Stimulated activated CD8-positive, alpha-beta memory T cell treated with anti-CD3 and anti-CD28 coated beads, Interleukin-4, amount 100 ng/mL, for 4 hours (primary cell): ENCODE measurements at regions not wholly inside any gene's neighbourhood (a gene's known extent, or its start where the extent isn't known, plus 50 kb on each side); places are given as distances from the start of the nearest gene placed in this dataset.

Experiments used
- DNase-seq, 2 donors: peaks; one replicate each; pipeline ENCODE4 v3.0.0-alpha.2; 2020; ENCODE audit warnings: low read depth in 2 of 2, low spot score in 1 of 2

DNA sequence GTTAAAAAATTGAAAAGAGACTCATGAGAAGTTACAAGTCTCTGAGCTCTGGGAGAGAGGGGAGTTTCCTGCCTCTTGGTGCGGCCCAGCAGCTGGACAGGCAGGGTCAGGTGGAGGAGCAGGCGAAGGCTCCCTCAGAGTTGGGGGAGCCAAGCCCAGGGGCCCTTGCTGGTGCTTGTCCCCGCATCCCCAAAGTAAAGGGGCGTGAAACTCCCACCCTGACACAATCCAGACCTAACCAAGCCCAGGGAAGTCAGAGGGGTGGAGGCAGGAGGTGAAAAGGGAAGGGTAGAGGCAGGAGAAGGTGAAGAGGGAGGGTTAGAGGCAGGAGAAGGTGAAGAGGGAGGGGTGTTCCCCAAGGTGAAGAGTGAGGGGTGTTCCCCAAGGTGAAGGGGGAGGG is 322.8 kb downstream of the GLRX3 start:
- no peak for DNase-seq

DNA sequence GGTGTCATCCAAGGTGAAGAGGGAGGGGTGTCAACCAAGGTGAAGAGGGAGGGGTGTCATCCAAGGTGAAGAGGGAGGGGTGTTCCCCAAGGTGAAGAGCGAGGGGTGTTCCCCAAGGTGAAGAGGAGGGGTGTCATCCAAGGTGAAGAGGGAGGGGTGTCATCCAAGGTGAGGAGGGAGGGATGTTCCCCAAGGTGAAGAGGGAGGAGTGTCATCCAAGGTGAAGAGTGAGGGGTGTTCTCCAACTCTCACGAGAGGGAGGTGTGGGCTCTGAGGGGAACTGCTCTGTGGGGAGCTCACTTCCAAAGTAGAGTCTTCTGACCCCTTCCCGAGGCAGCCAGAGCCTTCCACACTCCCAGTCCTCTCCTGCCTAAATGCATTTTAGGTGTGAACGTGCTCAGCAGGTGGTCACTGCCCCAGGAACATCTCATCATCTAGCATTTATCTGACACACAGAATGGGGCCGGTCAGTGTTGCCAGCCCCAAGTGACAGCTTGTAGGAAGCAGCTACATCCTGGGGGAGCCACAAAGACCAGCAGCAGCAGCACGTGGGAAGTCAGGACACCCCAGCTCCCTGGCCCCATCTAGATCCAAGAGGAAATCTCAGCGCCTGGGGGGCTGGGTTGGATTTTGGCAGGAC is 323.8 kb downstream of the GLRX3 start:
- no peak for DNase-seq

DNA sequence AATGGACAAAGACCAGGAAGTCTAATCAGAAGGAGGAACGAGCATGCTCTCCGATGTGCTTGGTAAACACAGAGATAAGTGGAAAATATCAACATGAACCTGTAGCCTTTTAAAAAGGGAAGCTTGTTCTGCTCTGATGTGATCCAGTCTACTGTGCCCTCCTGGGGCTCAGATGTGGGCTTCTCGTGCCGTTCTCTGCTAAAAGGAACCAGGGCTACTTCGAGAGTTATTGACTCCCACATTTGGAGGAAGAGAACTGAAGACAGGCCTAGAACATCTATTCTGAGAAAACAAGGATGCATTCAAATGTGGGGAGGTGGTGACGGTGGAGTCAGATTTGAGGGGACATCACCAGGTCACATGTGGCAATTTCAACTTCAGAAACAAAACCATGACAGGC is 325.4 kb downstream of the GLRX3 start:
- DNase-seq: no peak

DNA sequence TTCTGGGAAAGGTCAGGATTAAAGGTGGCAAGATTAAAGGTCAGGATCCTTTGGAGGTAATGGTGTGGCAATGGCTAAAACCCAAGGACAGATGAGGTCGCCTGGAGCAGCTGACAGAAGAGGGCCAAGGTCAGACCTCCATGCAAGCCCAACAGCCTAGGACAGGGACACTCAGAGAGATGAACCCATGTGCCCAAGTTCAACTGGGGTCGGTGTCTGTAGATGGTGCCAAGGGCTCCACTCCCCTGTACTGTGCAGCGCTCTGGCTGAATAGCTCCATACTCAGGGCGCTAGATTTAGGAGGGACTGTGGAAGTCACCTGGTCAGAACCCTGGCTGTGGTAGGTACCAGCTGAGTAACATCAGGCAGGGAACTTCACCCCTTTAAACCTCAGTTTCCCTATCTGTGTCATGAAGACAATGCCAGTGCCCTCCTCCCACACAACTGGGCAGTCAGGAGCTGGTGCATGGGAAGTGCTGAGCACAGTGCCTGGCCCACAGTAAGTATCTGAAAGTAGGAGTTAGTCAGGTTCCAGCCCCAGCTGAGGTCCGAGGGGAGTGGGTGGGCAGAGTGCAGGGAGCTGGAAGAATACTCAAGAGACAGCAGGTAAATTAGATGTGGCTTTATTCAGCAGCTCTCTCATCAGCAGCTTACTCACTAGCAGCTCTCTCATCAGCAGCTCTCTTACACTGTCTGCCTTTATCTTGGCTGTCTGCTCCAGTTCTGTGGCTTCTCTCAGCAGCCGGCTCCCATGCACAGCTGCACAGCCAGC is 327.1 kb downstream of the GLRX3 start:
- DNase-seq: no peak

DNA sequence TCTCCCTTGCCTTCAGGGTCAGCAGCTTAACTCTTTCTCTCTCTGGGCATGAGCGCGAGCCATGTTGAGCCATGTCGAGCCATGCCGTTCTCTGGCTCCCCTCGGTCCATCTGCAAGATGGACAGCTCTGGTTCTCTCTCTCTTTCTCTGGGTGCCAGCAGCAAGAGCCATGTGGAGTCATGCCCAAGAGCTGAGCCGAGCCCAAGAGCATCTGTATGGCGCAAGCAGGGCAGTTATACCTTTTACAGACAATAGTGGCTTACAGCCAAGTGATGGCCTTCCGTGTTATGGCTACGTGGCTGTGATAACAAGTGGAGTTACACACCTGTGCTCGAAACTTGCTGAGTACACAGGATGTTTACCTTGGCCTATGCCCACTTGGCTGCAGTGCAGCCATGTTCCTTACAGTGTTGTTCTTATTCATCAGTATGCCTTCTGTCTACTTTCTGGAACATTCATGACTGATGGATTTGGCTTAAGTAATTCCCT is 327.7 kb downstream of the GLRX3 start:
- no peak for DNase-seq

DNA sequence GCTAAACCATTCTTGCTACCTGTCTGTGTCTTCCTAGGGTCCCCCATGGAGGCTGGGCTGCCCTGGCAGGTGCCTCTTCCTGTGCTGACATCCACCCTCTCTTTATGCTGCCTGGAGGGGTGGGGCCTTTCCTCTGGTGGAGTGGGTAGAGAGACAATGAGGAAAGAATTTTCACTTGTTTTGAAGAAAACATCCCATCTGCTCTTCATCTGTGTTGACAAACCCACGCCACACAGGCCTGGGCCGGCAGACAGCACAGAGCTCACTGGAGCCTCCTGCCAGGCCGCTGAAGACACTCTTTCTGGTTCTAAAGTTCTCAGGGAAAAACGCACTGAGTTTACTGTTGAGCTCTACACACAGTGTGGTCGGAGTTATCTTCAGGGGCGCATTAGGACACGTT is 328.2 kb downstream of the GLRX3 start:
- DNase-seq: no peak

DNA sequence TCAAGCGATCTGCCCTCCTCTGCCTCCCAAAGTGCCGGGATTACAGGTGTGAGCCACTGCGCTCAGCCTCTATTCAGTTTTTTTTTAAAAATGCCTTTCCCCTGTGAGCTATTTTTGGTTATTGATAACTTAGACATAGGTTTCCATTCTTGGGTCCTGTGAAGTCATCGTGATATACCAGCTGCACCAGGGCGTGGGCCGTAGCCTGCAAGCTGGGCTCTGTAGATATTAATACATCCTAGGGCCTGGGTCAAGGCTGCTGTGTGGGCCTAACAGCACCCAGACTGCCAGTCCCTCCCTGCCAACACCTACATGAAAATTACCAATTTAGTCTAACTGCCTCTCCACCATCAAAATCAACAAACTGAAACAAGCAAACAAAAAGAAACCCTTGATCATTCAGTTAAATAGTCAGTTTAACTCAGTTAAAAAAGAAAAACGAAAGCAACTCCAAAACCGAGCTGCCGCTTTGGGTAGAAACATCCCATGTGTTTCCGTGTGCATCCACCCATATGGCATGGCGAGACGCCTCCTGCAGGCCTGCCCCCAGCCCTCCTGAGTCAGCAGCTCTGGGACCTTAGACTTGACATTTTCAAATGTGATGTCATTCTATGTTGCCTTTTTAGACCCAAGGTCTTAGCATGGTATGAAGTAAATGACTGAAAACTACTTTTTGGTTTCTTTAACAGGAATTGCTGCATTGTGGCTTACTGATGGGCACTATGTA is 330.2 kb downstream of the GLRX3 start:
- DNase-seq: no peak

DNA sequence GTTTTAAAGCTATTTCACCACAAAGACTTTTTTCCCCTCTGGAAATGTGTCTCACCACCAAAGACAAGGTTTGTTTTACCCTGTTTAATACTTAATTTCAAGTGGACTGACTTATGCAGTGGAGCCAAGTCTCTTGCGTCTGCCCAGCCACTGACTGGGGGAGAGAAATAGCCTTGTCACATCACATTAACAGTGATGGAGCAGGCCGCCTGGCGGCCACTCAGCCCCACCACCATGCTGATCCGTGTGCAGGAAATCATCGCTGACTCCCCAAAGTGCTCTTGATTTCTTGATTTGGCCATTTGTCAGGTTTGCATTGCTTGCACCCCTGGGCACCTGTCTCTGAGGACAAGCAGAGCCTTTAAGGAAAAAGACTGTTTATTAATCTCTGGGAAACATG is 334.1 kb downstream of the GLRX3 start:
- no peak for DNase-seq

DNA sequence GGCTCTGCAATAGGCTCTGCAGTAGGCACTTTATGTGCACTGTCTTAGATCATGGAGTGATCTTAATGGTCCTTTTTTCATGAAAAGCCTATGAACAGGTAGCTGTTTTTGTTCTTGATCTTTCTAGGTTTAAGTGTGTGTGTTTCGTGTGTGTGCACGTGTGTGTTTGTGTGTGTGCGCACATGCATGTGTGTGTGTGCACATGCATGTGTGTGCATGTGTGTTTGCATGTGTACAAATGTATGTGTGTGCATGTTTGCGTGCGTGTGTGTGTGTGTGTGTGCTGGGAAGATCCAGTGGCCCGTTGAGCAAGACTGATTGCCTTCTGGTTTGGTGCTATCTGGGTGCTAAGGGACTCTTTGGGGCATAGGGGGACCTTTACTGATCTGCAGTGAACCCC is 334.8 kb downstream of the GLRX3 start:
- DNase-seq: no peak

DNA sequence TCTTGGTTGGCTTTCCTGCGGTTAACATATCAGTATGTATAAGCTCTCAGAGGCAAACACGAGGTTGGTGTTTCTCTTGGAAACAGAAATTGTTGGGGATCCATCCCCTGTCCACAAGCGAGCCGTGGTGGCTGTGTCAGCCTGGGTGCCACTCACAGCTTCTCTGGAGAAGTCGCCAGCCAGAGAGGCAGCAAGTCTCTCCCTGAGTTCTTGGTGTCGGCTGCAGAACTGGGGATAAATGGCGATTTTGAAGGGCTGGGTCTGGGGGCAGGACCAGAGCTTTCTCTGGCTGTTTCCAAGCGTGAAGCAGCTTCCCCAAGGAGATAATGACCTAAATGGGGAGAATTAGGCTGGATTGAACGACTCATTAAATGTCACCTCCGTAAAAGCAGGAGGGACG is 335.3 kb downstream of the GLRX3 start:
- DNase-seq: no peak

DNA sequence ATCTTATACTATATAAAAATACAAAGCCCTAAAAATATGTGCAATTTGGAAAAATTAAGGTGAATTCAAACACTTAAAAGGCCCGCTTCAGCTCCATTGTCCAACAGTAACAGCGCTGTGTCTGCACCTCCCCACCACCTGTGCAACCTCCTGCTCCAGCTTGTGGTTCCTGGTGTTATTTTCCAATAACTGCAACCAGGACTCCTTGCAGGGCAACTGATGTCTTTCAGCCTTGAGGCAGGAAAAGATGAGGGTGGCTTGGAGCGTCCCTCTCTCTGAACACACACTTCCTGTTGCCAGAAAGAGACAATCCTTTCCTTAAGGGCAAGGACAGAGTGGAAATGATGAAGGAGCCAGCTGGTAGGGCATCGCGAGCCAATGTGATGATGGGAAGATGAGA is 336.0 kb downstream of the GLRX3 start:
- no peak for DNase-seq

DNA sequence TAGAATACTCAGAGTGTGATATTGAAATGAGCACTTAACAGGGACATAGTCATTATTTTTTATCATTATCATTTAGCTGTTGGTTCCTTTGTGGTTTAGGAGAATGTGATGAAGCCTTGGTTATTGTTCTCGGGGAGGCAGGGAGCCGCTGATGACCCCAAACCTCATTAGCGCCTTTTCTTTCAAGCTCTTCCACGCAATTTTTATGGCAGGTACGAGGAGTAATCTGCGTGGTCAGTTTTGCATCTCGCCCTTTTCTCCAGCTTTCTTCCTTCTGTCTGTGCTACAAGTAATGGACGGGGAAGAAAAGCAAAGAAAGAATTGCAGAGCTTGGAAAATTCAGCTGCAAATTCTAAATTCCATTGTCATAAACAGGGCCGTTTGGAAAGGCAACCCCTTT is 338.4 kb downstream of the GLRX3 start:
- no peak for DNase-seq

DNA sequence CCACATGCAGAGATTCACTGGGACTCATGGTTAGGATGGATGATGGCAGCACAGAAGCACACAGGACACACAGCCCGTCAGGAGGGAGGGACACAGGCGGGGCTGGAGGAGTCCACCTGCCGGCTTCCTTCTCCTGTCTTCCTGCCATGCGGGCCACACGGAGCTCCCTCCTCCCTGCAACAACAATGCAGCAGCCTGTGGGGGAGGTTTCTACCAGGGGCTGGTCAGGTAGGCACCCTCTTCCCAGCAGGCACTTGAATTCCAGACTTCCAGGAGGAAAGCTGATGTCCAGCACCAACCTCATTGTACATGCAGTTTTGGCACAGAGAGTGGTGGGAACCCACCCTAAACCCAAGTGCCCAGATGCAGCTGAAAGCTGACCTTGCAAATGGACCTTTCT is 341.2 kb downstream of the GLRX3 start:
- no peak for DNase-seq

DNA sequence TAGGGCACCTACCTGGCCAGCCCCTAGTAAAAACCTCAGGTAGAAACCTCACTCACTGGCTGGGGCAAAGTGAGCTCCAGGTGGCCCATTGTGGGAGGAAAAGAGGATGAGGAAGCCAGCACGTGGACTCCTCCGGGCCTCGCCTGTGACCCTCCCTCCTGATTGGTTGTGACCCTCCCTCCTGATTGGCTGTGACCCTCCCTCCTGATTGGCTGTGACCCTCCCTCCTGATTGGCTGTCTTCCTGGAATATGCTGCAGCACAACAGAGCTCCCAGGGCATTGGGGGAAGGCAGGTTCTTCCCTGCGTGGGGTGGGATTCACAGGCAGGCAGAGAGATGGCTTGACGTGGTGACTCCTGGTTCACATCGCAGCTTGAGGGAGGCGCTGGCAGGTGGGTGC is 343.0 kb downstream of the GLRX3 start:
- no peak for DNase-seq

DNA sequence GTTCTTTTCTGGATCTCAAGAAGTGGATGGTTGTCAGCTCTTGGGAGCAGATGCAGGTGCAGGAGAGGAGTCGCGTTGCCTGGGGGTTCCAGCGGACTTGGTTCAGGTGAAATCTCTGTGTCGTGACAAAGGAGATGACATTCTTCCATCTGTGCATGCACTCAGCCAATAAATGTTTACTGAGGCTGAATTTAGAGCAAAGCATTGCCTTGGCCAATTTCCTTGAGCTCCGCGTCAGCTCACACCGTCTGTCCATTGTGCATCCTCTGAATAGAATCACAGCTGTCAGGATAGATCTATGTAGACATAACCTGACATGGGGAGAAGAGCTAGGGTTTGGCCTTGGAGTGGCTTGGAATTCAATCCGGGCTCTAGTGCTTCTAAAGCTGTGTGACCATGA is 343.7 kb downstream of the GLRX3 start:
- no peak for DNase-seq

DNA sequence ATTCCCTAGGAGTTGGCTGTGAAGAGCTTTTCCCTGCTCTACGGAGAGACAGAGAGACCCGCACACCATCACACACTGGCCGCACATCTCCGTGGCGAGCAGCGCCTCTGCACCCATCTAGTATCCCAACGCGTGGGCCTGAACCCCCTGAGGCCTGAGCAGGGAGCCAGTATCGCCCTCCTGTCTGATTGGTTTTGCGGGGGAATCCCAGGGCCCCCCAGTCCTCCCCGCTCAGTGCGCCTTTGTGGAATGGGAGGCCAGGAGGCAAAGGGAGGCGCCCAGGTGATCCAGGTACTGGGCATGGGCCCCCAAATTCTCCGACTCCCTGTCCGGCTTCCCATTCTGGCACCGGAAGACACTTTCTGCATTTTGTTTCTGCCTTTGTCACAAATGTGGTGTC is 344.3 kb downstream of the GLRX3 start:
- no peak for DNase-seq

DNA sequence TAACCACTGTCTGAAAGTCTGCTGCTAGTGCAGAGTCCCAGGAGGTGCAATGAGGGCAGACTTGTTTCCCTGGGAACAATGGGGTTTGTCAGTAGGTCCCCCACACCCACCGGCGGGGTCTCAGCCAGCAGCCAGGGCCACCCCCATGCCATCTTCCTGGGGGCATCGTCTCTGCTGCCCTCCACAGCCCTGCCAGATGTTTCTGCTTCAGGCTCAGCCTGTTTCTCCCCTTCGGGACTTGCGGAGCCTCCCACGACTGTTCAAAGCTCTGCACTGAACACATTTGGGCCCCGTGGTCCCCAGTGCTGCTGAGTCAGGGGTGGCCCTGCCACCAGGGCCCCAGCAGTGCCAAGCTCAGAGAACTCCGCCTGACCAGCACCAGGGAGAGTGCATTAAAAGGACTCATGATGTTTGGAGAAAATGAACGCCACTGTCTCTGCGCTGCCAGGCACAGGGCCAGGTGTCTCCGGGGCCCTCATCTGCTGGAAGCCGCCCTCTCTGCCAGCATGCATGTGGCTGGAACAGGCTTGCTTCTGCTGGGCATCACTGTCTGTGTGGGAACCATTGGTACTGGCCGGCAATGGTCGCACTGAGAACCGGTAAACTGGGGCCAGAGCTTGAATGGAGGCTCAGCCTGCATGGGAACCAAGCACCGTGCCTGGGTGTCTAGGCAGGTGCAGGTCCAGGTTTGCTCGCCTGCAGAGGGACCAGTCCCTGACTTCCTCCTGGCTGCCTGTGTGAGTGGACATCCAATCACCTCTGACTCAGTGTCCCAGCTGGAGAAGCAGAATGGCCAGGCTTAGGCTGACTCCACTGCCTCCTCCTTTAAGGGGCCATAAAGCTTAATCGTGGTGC is 345.1 kb downstream of the GLRX3 start:
- DNase-seq: no peak

DNA sequence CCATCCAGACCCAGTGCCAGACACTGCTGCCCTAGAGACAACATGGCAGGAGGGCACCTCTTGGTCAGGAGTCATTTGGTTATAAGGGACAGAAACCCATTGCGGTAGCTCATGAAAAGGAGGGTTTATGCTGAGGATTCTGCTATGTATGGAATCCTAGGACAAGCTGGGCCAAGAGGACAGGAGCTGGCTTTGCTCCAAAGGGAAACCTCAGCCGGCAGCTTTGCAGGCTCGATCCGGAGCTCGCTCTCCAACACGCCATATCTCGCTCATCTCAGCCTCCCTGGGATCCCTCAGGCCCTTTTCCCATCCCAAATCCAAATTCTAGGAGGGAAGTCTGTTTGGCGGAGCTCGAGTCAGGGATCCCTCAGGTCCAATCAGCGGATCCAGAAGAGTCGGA is 345.7 kb downstream of the GLRX3 start:
- DNase-seq: no peak

DNA sequence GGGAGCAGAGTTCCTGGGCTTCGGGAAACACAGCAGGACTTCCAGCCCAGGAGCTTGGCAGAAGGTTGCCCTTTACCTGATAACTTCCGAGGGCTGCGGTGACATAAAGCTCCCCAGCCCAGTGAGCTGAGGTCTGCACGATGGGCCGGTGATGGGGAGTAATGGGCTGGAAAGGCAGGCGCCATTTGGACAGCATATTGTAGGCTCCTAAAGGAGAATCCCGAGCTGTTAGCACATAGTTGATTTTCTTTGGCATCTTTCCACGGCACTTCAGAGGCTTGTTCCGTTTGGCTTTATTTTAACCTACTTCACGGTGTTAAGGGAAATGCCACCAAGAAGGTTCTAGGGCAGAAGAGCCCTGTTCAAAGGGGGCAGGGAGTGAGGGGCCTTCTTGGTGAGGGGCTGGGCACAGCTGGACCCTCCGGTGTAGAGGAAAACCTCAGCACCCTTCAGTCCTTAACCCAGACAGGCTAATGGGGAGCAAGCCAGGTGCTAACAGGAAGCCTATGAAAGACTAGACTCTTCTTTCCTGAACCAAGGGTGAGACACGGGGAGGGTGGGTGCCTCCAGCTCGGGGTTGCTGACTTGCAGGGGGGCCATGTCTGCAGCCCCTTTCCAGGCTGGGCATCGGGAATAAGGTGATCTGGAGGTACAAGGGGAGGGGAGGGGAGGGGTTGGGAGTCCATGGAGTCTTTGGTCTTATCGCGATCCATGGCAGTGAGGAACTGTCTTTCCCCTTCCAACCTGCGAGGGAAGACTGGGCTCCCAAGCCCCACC is 347.7 kb downstream of the GLRX3 start:
- DNase-seq: no peak

DNA sequence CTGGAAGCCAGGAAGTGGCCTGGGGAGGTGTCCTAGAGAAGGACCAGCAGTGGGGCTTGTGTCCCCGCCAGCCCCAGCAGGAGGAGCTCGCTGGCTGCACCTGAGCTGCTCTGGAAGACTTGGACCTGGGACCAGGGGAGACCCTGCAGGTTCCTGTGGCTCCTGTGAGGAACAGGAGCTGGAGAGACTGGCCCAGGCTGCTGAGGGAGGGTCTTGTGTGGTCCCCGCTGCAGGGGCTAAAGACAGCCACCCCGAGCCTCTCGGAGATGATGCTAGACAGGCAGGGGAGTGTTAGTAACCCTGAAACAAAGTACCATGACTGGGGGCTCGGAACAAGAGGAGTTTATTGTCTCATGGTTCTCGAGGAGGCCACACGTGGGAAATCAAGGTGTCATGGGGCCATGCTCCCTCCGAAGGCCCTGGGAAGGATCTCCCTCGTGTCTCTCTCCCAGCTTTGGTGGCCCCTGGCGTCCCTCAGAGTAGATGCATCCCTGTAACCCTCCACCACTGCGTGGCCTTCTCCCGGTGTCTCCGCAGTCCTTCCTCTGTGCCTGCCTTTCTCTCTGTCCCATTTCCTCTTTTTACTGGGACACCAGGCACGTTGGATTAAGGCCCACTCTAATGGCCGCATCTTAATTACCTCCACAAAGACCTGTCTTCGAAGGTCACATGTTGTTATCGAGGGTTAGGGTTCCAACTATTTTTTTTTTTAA is 348.4 kb downstream of the GLRX3 start:
- no peak for DNase-seq
